ENCODE measurements at regions not wholly inside any gene's neighbourhood (a gene's known extent, or its start where the extent isn't known, plus 50 kb on each side); places are given as distances from the start of the nearest gene placed in this dataset.

- no peak for DNase-seq (ENCODE audit: low spot score in 2 of 2)
- ATAC-seq = no peak
- Mint-ChIP-seq H3K36me3 (no peaks in the 10 kb centered on the region), H3K9me3 (peaks cover 6 to 7% of the 10 kb centered on the region in 2 donors), H3K27ac (no peak overlapping the region)
Measured at GRCh38 chr2:83536556-83536955, 922.5 kb downstream of the SUCLG1 start.

DNA sequence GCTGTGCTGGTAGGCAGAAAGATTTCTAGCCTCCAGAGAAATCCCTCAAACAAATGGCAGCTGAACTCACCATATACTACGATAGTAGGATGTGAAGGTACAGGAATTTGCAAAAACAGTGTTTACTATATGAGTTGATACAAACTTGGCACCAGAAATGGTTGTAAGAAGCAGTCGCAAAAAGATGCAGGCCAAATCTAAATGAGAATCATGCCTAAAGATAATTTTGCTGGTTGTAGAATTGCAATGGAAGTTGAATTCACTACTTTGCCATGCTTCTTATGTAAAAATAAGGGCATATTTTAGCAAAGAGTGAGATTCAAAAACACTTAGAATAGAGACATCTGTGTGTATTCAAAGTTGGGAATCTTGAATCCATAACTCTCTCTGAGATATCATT lies 924.7 kb downstream of the SUCLG1 start:
- no peaks in the 10 kb centered on the region for H3K36me3 Mint-ChIP-seq
- DNase-seq (ENCODE audit: low spot score in 2 of 2) (no peak), ATAC-seq (no peak)
- peaks cover 13 to 15% of the 10 kb centered on the region in 2 donors for H3K9me3 Mint-ChIP-seq
- no peak overlapping the region for H3K27ac Mint-ChIP-seq

DNA sequence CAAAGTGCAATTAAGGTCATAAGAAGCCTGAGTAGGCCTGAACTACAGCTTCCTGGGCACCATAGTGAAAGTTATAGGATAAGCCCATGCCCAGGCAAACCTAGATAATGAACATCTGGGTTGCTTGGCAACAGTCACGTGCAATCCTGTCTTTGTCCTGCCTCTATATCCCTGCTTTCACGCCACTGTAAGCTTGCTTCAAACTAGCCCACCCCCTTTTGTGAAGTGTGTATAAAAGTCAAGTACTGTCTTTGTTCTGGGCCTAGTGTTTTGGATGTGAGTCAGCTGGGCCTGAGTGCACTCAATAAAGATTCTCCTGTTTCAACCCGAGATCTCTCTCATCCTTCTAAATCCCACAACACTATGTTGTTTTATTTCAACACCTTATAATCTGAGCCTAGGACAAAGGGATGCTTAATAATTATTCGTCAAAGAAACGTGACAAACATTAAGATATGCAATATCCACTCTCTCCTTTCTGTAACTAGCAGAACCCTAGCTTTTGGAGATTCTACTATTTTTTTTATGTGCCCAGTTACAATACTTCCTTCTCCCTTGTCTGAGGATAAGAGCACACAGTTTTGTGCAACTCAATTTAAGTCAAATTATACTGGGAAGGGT lies 927.8 kb downstream of the SUCLG1 start:
- no peaks in the 10 kb centered on the region for H3K36me3 Mint-ChIP-seq
- ATAC-seq = no peak
- peaks cover 6 to 14% of the 10 kb centered on the region in 2 donors for H3K9me3 Mint-ChIP-seq
- H3K27ac Mint-ChIP-seq = no peak overlapping the region
- DNase-seq (ENCODE audit: low spot score in 2 of 2) = no peak

DNA sequence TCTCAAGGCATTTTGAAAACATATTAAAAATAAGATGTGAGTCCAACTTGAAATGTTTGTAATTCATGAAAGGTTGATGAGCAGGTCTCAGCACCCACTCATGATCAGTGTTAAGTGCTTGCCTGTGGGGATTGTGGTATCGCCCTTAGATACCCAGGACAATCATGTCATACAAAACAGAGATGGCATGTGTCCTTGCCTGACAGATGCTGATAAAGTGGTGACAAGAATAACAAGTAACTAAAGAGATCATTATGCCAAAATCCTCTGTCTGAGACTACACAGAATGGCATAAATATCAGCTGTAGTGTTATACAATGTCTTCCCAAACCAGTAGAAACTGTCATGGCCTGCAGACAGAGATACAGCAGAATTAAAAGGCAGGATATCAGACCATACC lies 930.3 kb downstream of the SUCLG1 start:
- no peak overlapping the region for H3K27ac Mint-ChIP-seq
- no peaks in the 10 kb centered on the region for H3K36me3 Mint-ChIP-seq
- H3K9me3 Mint-ChIP-seq = peaks cover 6 to 14% of the 10 kb centered on the region in 2 donors
- ATAC-seq (no peak), DNase-seq (ENCODE audit: low spot score in 2 of 2) (no peak)

GRCh38 chr2:83522891-83523493 lies 936.1 kb downstream of the SUCLG1 start:
- H3K9me3 Mint-ChIP-seq = peaks cover 4% of the 10 kb centered on the region in 2 donors
- H3K36me3 Mint-ChIP-seq = peaks cover 5% of the 10 kb centered on the region in 2 donors
- DNase-seq (ENCODE audit: low spot score in 2 of 2) = no peak

GRCh38 chr2:83517727-83518368 lies 941.2 kb downstream of the SUCLG1 start:
- H3K9me3 Mint-ChIP-seq = peaks cover 12 to 13% of the 10 kb centered on the region in 2 donors
- DNase-seq (ENCODE audit: low spot score in 2 of 2) (no peak), ATAC-seq (no peak)
- H3K27ac Mint-ChIP-seq = no peak overlapping the region
- H3K36me3 Mint-ChIP-seq = peaks cover 5% of the 10 kb centered on the region in 2 donors

More at GRCh38 chr2:83522891-83523493, 936.1 kb downstream of the SUCLG1 start:
- no peak overlapping the region for H3K27ac Mint-ChIP-seq
- no peak for ATAC-seq

DNA sequence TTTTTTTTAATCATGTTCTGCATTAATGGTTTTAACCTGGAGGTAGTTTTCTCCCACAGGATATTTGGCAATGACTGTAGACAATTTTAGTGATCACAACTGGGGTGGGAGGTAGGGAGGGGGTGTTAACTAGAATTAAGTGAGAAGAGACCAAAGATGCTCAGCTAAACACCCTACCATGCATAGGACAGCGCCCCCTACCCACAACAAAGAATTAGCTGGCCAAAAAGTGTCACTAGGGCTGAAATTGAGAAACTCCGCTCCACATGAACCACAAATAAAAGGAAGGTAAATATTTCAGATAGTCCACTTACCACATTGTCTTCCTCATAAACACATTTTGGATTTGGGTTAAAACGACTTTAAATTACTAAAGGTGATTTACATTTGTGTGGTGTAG lies 942.6 kb downstream of the SUCLG1 start:
- H3K9me3 Mint-ChIP-seq = peaks cover 12 to 13% of the 10 kb centered on the region in 2 donors
- ATAC-seq (no peak), DNase-seq (ENCODE audit: low spot score in 2 of 2) (no peak)
- no peak overlapping the region for H3K27ac Mint-ChIP-seq
- H3K36me3 Mint-ChIP-seq = peaks cover 5% of the 10 kb centered on the region in 2 donors

DNA sequence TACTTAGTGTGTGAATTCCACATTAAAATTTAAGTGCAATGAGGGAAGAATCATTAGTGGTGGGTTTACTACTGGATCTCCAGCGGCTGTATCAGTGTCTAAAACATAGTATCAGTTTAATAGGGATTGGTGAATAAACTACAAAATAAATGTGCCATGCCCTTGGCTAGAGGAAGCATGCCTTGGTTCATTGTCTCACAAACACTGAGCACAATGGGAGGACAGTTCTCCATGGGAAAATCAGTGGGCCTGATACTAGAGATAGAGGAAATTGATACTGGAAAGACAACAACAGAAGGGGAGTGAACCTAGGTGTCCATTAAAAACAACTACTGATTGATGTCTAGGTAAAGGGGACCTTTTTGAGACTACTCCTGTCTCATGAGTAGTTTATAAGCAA lies 971.6 kb downstream of the SUCLG1 start:
- peaks cover 0 to 7% of the 10 kb centered on the region in 2 donors for H3K9me3 Mint-ChIP-seq
- H3K27ac Mint-ChIP-seq = peak overlapping the region in 1 of 2 donors; percentile 7
- no peak for ATAC-seq
- DNase-seq (ENCODE audit: low spot score in 2 of 2) = no peak
- H3K36me3 Mint-ChIP-seq = no peaks in the 10 kb centered on the region

GRCh38 chr2:83481436-83481835 lies 977.6 kb downstream of the SUCLG1 start:
- Mint-ChIP-seq H3K27ac (no peak overlapping the region), H3K9me3 (peaks cover 5 to 8% of the 10 kb centered on the region in 2 donors), H3K36me3 (no peaks in the 10 kb centered on the region)
- DNase-seq (ENCODE audit: low spot score in 2 of 2) (no peak), ATAC-seq (no peak)

DNA sequence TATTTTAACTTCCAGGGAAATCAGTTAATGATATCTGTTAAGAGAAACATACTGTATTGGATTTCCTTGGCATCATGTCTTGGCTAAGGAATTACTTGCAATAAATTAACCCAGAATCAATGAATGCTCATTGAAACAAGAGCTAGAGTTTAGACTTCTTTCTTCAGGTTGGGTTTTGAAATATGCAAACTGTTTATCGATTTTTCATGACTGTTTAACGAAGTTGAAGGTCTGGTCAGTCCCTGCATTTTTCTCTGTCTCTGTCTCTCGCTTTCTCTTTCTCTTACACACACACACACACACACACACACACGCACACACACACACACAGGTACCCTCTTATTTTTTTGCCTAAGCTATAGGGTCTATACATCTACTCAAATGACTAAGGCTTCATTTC lies 981.0 kb downstream of the SUCLG1 start:
- Mint-ChIP-seq H3K36me3 (no peaks in the 10 kb centered on the region), H3K27ac (no peak overlapping the region), H3K9me3 (peaks cover 4 to 5% of the 10 kb centered on the region in 2 donors)
- DNase-seq (ENCODE audit: low spot score in 2 of 2) = no peak
- no peak for ATAC-seq

DNA sequence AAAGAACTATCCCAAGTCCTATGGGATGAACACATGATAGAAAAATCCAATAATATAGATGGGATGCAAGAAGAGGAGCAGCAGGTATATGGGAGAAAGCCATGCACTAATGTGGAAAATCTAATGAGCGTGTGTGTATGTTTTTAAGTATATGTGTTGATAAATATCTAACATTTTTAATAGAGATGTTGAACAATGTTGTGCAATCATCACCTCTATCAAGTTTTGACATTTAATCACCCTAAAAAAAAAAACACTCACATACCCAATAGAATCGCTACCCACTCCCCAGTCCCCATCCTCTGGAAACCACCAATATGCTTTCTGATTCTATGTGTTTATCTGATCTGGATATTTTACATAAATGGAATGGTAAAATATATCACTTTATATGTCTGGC lies 983.7 kb downstream of the SUCLG1 start:
- Mint-ChIP-seq H3K36me3 (no peaks in the 10 kb centered on the region), H3K27ac (no peak overlapping the region), H3K9me3 (peaks cover 8 to 9% of the 10 kb centered on the region in 2 donors)
- DNase-seq (ENCODE audit: low spot score in 2 of 2) (no peak), ATAC-seq (no peak)

DNA sequence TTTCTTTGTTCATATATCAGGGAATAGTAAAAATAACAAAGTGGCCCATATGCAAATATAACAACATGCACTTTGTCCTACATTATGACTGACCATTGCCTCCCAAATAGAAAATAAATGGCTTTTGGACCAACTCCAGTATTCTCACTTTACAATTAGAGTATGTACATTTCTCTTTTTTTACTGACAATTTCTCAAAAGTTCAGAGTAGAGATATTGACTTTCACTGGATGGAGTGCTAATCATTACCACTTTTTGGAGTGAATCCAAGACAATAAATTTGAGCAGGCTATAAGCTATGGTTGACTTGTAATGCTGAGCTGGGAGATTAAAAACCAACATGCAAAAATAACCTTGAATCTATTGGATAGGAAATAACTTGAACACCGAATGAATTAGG lies 987.4 kb downstream of the SUCLG1 start:
- ATAC-seq = no peak
- H3K27ac Mint-ChIP-seq = no peak overlapping the region

DNA sequence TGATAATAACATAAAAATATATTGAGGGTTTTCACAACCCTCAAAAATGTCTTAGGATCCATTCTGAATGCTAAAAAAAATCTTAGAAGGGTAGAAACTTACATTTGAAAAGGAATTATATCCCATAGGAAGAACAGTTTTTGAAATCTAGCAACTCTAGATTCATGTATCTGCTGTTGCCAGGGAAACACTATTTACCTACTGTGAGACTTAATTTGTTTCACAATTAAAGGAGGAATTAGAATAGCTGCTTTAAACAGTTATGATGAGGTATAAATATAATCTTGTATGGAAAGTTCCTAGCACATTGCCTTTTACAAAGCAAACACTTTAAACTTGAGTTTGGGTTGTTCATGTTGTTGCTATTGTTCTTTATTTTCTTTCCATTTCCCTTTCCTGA lies 988.2 kb downstream of the SUCLG1 start:
- H3K36me3 Mint-ChIP-seq = no peaks in the 10 kb centered on the region
- peaks cover 17 to 19% of the 10 kb centered on the region in 2 donors for H3K9me3 Mint-ChIP-seq
- no peak overlapping the region for H3K27ac Mint-ChIP-seq
- ATAC-seq = no peak
- DNase-seq (ENCODE audit: low spot score in 2 of 2) = no peak

More for the DNA sequence above, 987.4 kb downstream of the SUCLG1 start:
- no peak for DNase-seq (ENCODE audit: low spot score in 2 of 2)
- Mint-ChIP-seq H3K9me3 (peaks cover 19 to 20% of the 10 kb centered on the region in 2 donors), H3K36me3 (no peaks in the 10 kb centered on the region)

DNA sequence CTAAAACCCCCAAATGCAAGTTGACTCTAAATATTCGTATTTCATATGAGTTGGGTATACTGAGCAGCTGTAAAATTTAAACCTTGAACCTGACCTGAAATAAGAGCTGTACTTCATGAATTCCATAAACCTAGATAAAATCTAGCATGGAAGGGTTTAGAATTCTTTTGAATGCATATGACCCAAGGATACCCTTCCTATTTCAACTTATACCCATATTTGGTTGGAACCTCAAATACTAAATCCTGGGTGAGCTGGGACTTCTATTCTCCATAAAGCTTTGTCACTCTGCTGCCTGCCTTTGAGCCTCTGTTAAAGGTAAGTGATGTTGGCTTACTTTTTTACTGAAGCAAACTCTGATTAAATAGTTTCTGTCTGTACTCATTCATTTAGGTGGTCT lies 994.6 kb downstream of the SUCLG1 start:
- Mint-ChIP-seq H3K27ac (no peak overlapping the region), H3K9me3 (peaks cover 13 to 14% of the 10 kb centered on the region in 2 donors), H3K36me3 (no peaks in the 10 kb centered on the region)
- no peak for ATAC-seq
- DNase-seq (ENCODE audit: low spot score in 2 of 2) = no peak

- DNase-seq (ENCODE audit: low spot score in 2 of 2) = no peak
- no peaks in the 10 kb centered on the region for H3K36me3 Mint-ChIP-seq
- peaks cover 5 to 11% of the 10 kb centered on the region in 2 donors for H3K9me3 Mint-ChIP-seq
- no peak overlapping the region for H3K27ac Mint-ChIP-seq
- no peak for ATAC-seq
Measured at GRCh38 chr2:83462881-83463280, 996.2 kb downstream of the SUCLG1 start.

DNA sequence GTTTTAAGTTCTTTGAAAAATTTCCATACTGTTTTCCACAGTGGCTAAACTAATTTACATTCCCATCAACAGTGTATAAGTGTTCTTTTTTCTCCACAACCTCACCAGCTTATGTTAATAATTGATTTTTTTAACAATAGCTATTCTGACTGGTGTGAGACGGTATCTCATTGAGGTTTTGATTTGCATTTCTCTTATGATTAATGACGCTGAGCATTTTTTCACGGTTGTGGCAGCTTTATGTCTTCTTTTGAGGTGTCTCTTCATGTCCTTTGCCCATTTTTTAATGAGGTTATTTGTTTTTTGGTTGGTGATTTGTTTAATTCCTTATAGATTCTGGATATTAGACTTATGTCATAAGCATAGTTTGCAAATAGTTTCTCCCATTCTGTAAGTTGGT lies 997.9 kb downstream of the SUCLG1 start:
- DNase-seq (ENCODE audit: low spot score in 2 of 2) (no peak), ATAC-seq (no peak)
- H3K36me3 Mint-ChIP-seq = no peaks in the 10 kb centered on the region
- no peak overlapping the region for H3K27ac Mint-ChIP-seq
- peaks cover 4 to 5% of the 10 kb centered on the region in 2 donors for H3K9me3 Mint-ChIP-seq

DNA sequence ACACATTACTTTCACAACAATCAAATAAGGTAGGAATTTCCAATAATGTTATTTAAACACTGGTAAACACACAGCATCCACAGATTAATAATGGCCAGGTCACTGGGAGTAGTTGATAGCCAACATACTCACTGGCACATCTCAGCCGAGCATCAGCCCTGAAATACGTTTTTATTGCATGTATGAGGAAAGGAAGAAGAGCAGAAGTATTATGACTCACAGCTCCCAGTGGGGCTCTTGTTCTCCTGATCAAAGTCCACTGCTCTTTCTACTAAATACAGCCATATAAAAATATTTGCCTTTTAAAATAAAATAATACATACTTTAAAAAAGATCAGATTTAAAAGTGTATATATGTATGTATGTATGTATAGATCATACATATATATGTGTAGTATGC lies 999.6 kb downstream of the SUCLG1 start:
- ATAC-seq (no peak), DNase-seq (ENCODE audit: low spot score in 2 of 2) (no peak)
- Mint-ChIP-seq H3K9me3 (peaks cover 5 to 7% of the 10 kb centered on the region in 2 donors), H3K36me3 (no peaks in the 10 kb centered on the region), H3K27ac (no peak overlapping the region)

DNA sequence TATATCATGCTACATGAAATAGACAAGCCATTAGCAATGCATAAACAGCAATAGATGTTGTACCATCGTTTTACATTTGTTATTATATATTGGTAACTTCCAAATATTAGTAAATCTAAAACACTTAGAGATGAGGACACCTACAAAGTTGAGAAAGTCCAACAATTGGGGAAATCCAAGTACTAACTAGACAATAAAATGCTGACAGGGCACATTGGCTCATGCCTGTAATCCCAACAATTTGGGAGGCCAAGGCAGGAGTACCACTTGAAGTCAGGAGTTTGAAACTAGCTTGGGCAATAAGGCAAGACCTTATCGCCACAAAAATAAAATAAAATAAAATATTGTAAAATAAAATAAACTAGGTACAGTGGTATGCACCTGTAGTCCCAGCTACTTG lies 1023.1 kb downstream of the SUCLG1 start:
- DNase-seq (ENCODE audit: low spot score in 2 of 2) (no peak), ATAC-seq (no peak)
- Mint-ChIP-seq H3K27ac (no peak overlapping the region), H3K36me3 (no peaks in the 10 kb centered on the region), H3K9me3 (peaks cover 6 to 10% of the 10 kb centered on the region in 2 donors)

All from activated naive CD4-positive, alpha-beta T cell treated with anti-CD3 and anti-CD28 coated beads, Interleukin-2, amount 50 U/mL, for 72 hours (primary cell).